HEK293 (cell line): ENCODE measurements at regions not wholly inside any gene's neighbourhood (a gene's known extent, or its start where the extent isn't known, plus 50 kb on each side); places are given as distances from the start of the nearest gene placed in this dataset.

Experiments
- AEBP2 ChIP-seq: fragments of 450-650 bp; formaldehyde crosslinking; IDR thresholded peaks from 2 replicates; pipeline ENCODE4 v1.5.1; 2016; ENCODE audit warnings: missing biosample characterization, missing genetic modification characterization, borderline replicate concordance
- GLIS2 ChIP-seq: fragments of 450-650 bp; formaldehyde crosslinking; IDR thresholded peaks from 2 replicates; pipeline ENCODE4 v1.5.1; 2016; ENCODE audit warnings: missing biosample characterization, missing genetic modification characterization
- INSM2 ChIP-seq: fragments of 450-650 bp; formaldehyde crosslinking; IDR thresholded peaks from 2 replicates; pipeline ENCODE4 v1.5.1; 2016; ENCODE audit warnings: missing biosample characterization, missing genetic modification characterization
- KLF10 ChIP-seq: fragments of 450-650 bp; IDR thresholded peaks from 2 replicates; pipeline ENCODE4 v1.5.1; 2018; ENCODE audit warnings: missing biosample characterization, mild to moderate bottlenecking, missing genetic modification characterization
- PRDM1 ChIP-seq: fragments of 450-650 bp; formaldehyde crosslinking; IDR thresholded peaks from 2 replicates; pipeline ENCODE4; 2016; ENCODE audit warnings: missing biosample characterization, missing genetic modification characterization
- PRDM6 ChIP-seq: fragments of 450-650 bp; formaldehyde crosslinking; IDR thresholded peaks from 2 replicates; pipeline ENCODE4 v1.5.1; 2017; ENCODE audit warnings: missing biosample characterization, missing genetic modification characterization
- ZBTB44 ChIP-seq: fragments of 450-650 bp; IDR thresholded peaks from 2 replicates; pipeline ENCODE4 v1.5.1; 2018; ENCODE audit warnings: missing biosample characterization, mild to moderate bottlenecking, missing genetic modification characterization
- ZBTB8A ChIP-seq: fragments of 450-650 bp; formaldehyde crosslinking; IDR thresholded peaks from 2 replicates; pipeline ENCODE4 v1.5.1; 2016; ENCODE audit warnings: missing biosample characterization, missing genetic modification characterization
- ZFP37 ChIP-seq: fragments of 450-650 bp; formaldehyde crosslinking; IDR thresholded peaks from 2 replicates; pipeline ENCODE4 v1.5.1; 2016; ENCODE audit warnings: missing biosample characterization, missing genetic modification characterization
- ZNF23 ChIP-seq: fragments of 450-650 bp; formaldehyde crosslinking; IDR thresholded peaks from 2 replicates; pipeline ENCODE4 v1.5.1; 2016; ENCODE audit warnings: missing biosample characterization, missing genetic modification characterization, borderline replicate concordance
- ZNF266 ChIP-seq: fragments of 450-650 bp; formaldehyde crosslinking; IDR thresholded peaks from 2 replicates; pipeline ENCODE4 v1.5.1; 2016; ENCODE audit warnings: missing biosample characterization, missing genetic modification characterization, low read depth
- ZNF280C ChIP-seq: fragments of 450-650 bp; formaldehyde crosslinking; IDR thresholded peaks from 2 replicates; pipeline ENCODE4 v1.5.1; 2016; ENCODE audit warnings: missing biosample characterization, missing genetic modification characterization
- ZNF302 ChIP-seq: fragments of 450-650 bp; formaldehyde crosslinking; IDR thresholded peaks from 2 replicates; pipeline ENCODE4 v1.5.1; 2016; ENCODE audit warnings: missing biosample characterization, missing genetic modification characterization, low read depth
- ZNF423 ChIP-seq: fragments of 450-650 bp; formaldehyde crosslinking; IDR thresholded peaks from 2 replicates; pipeline ENCODE4 v1.5.1; 2016; ENCODE audit warnings: missing biosample characterization, missing genetic modification characterization
- ZNF426 ChIP-seq: fragments of 450-650 bp; formaldehyde crosslinking; IDR thresholded peaks from 2 replicates; pipeline ENCODE4 v1.5.1; 2017; ENCODE audit warnings: missing biosample characterization, missing genetic modification characterization, mild to moderate bottlenecking, inconsistent platforms, moderate library complexity
- ZNF449 ChIP-seq: fragments of 450-650 bp; formaldehyde crosslinking; IDR thresholded peaks from 2 replicates; pipeline ENCODE4 v1.5.1; 2017; ENCODE audit warnings: missing biosample characterization, mild to moderate bottlenecking, missing genetic modification characterization, moderate library complexity
- ZNF529 ChIP-seq: fragments of 450-650 bp; formaldehyde crosslinking; IDR thresholded peaks from 2 replicates; pipeline ENCODE4 v1.5.1; 2017; ENCODE audit warnings: missing genetic modification characterization, missing biosample characterization; ENCODE audit not compliant: insufficient replicate concordance
- ZNF571 ChIP-seq: fragments of 450-650 bp; formaldehyde crosslinking; IDR thresholded peaks from 2 replicates; pipeline ENCODE4 v1.5.0; 2017; ENCODE audit warnings: missing biosample characterization, missing genetic modification characterization
- ZNF843 ChIP-seq: fragments of 450-650 bp; formaldehyde crosslinking; IDR thresholded peaks from 2 replicates; pipeline ENCODE4 v1.5.1; 2016; ENCODE audit warnings: missing biosample characterization, missing genetic modification characterization
- ZSCAN30 ChIP-seq: fragments of 450-650 bp; IDR thresholded peaks from 2 replicates; pipeline ENCODE4 v1.5.1; 2018; ENCODE audit warnings: missing biosample characterization, mild to moderate bottlenecking, missing genetic modification characterization, moderate library complexity

GRCh38 chr3:182487143-182487542 lies 306.2 kb upstream of the ATP11B start (continued):
- TF ChIP-seq PRDM6 (peak; percentile 91), ZNF280C (tag by site-specific recombination) (no peak), ZNF423 (tag by site-specific recombination) (no peak), ZNF449 (tag by site-specific recombination) (no peak), AEBP2 (tag by site-specific recombination) (no peak), ZNF571 (no peak), ZNF843 (tag by site-specific recombination) (peak; percentile 77), ZBTB8A (0 out of 2 replicates have a peak, but pooled peaks have one; percentile 10), KLF10 (tag by site-specific recombination) (peak; percentile 91), ZNF529 (tag by site-specific recombination) (no peak), PRDM1 (no peak), ZNF426 (tag by site-specific recombination) (no peak), ZNF302 (tag by site-specific recombination) (no peak), ZBTB44 (tag by site-specific recombination) (peak; percentile 84), ZFP37 (no peak), ZSCAN30 (no peak), ZNF23 (no peak), INSM2 (no peak), GLIS2 (tag by site-specific recombination) (no peak), ZNF266 (no peak)
